Naive B cell (primary cell): ENCODE measurements at regions not wholly inside any gene's neighbourhood (a gene's known extent, or its start where the extent isn't known, plus 50 kb on each side); places are given as distances from the start of the nearest gene placed in this dataset.

Experiments
- ATAC-seq, 2 donors: fragments of 150-1000 bp; cut with Tn5 transposase; 2 replicates each; pipeline ENCODE4 v1.10.0; 2021; ENCODE audit warnings: low read depth in 2 of 2, mild to moderate bottlenecking in 2 of 2, moderate library complexity in 2 of 2
- DNase-seq: peaks from one replicate; pipeline ENCODE4 v3.0.0; 2022
- H3K27ac Mint-ChIP-seq, 6 donors: one replicate each; pipeline ENCODE4 v1.8.0; 2020 to 2022; ENCODE audit warnings: mild to moderate bottlenecking in 6 of 6, mixed read lengths in 6 of 6, moderate library complexity in 5 of 6, inconsistent platforms in 2 of 6
- H3K27me3 Mint-ChIP-seq, 3 donors: one replicate each; pipeline ENCODE4 v1.8.0; 2021 to 2022; ENCODE audit warnings: mixed read lengths in 3 of 3, mild to moderate bottlenecking in 1 of 3
- H3K36me3 Mint-ChIP-seq, 2 donors: one replicate each; pipeline ENCODE4 v1.8.0; 2020 to 2022; ENCODE audit warnings: mixed read lengths in 2 of 2, inconsistent platforms in 1 of 2, mild to moderate bottlenecking in 1 of 2
- H3K4me1 Mint-ChIP-seq, 3 donors: one replicate each; pipeline ENCODE4 v1.8.0; 2020 to 2022; ENCODE audit warnings: mixed read lengths in 3 of 3, inconsistent platforms in 1 of 3, mild to moderate bottlenecking in 1 of 3, moderate library complexity in 1 of 3
- H3K4me3 Mint-ChIP-seq, 8 donors: one replicate each; pipeline ENCODE4 v1.8.0; 2020 to 2022; ENCODE audit warnings: mild to moderate bottlenecking in 8 of 8, mixed read lengths in 8 of 8, moderate library complexity in 8 of 8, inconsistent platforms in 2 of 8
- H3K9me3 Mint-ChIP-seq, 7 donors: one replicate each; pipeline ENCODE4 v1.8.0; 2020 to 2022; ENCODE audit warnings: mixed read lengths in 7 of 7, mild to moderate bottlenecking in 5 of 7, inconsistent platforms in 2 of 7, moderate library complexity in 1 of 7

GRCh38 chr12:63090716-63091115 is 60.3 kb downstream of the AVPR1A start:
- Mint-ChIP-seq H3K4me3 (no peak overlapping the region), H3K9me3 (peaks cover 0 to 5% (median 0%) of the 10 kb centered on the region in 7 donors), H3K27me3 (peaks cover 5 to 13% (median 8%) of the 10 kb centered on the region in 3 donors), H3K36me3 (no peaks in the 10 kb centered on the region), H3K4me1 (no peaks in the 10 kb centered on the region), H3K27ac (no peak overlapping the region)
- DNase-seq (no peak), ATAC-seq (no peak)

- no peaks in the 10 kb centered on the region for H3K4me1 Mint-ChIP-seq
- peaks cover 0 to 5% (median 0%) of the 10 kb centered on the region in 7 donors for H3K9me3 Mint-ChIP-seq
- peaks cover 0 to 10% (median 8%) of the 10 kb centered on the region in 3 donors for H3K27me3 Mint-ChIP-seq
- ATAC-seq, result no peak
- no peak overlapping the region for H3K4me3 Mint-ChIP-seq
- no peak for DNase-seq
- H3K27ac Mint-ChIP-seq, result no peak overlapping the region
- no peaks in the 10 kb centered on the region for H3K36me3 Mint-ChIP-seq
Measured at GRCh38 chr12:63086149-63086915, 64.7 kb downstream of the AVPR1A start.

DNA sequence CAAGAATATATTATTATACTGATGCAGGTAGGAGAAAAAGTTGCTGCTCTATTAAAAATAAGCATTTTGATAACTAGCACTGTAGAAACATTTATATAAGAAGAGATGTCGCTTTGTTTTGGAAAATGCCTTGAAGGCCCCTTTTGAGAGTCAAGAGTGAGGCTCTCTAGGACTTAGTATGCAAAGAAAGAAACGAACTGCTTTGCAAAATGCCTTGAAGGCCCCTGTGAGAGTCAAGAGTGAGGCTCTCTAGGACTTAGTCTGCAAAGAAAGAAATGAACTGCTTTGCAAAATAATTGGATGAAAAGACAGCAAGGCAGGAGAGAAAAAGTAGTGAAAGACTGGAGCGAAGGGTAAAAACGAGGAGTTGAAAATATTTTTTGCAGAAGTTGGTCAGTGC is 65.9 kb downstream of the AVPR1A start:
- no peaks in the 10 kb centered on the region for H3K36me3 Mint-ChIP-seq
- H3K27me3 Mint-ChIP-seq, result peaks cover 0 to under 1% (median 0%) of the 10 kb centered on the region in 3 donors
- H3K4me3 Mint-ChIP-seq, result no peak overlapping the region
- no peaks in the 10 kb centered on the region for H3K4me1 Mint-ChIP-seq
- peak overlapping the region in 1 of 6 donors; percentile 85 for H3K27ac Mint-ChIP-seq
- peaks cover 0 to 2% (median 0%) of the 10 kb centered on the region in 7 donors for H3K9me3 Mint-ChIP-seq
- ATAC-seq (no peak), DNase-seq (no peak)

- Mint-ChIP-seq H3K9me3 (peaks cover 0 to 2% (median 0%) of the 10 kb centered on the region in 7 donors), H3K4me3 (no peak overlapping the region), H3K4me1 (no peaks in the 10 kb centered on the region), H3K36me3 (no peaks in the 10 kb centered on the region), H3K27ac (no peak overlapping the region), H3K27me3 (no peaks in the 10 kb centered on the region)
- ATAC-seq, result no peak
- DNase-seq, result no peak
Measured at GRCh38 chr12:63084501-63084900, 66.5 kb downstream of the AVPR1A start.

DNA sequence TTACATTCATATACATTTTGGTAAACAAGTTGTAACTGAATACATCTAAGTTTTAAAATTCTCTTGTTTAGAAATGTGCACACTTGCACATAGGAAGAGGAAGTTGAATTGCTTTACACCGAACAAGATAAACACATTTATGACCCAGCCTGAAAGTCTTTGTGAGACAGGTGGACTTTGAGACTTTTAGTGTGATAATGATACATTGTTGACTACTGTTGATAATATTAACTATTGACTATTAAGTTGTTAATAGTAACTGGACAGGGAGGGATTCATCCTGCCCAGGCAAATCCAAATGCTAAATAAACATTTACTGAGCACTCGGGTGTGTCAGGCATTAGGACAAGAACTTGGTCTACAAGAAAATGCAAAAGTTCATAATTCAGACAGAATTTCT is 68.0 kb downstream of the AVPR1A start:
- H3K4me1 Mint-ChIP-seq, result no peaks in the 10 kb centered on the region
- H3K27ac Mint-ChIP-seq, result no peak overlapping the region
- ATAC-seq, result no peak
- DNase-seq, result no peak
- peaks cover 0 to 2% (median 0%) of the 10 kb centered on the region in 7 donors for H3K9me3 Mint-ChIP-seq
- H3K36me3 Mint-ChIP-seq, result no peaks in the 10 kb centered on the region
- no peak overlapping the region for H3K4me3 Mint-ChIP-seq
- H3K27me3 Mint-ChIP-seq, result no peaks in the 10 kb centered on the region

- ATAC-seq (no peak), DNase-seq (no peak)
- no peak overlapping the region for H3K27ac Mint-ChIP-seq
- H3K9me3 Mint-ChIP-seq, result no peaks in the 10 kb centered on the region
- no peaks in the 10 kb centered on the region for H3K4me1 Mint-ChIP-seq
- H3K27me3 Mint-ChIP-seq, result no peaks in the 10 kb centered on the region
- H3K4me3 Mint-ChIP-seq, result no peak overlapping the region
- no peaks in the 10 kb centered on the region for H3K36me3 Mint-ChIP-seq
Measured at GRCh38 chr12:63079791-63080502, 71.1 kb downstream of the AVPR1A start.

DNA sequence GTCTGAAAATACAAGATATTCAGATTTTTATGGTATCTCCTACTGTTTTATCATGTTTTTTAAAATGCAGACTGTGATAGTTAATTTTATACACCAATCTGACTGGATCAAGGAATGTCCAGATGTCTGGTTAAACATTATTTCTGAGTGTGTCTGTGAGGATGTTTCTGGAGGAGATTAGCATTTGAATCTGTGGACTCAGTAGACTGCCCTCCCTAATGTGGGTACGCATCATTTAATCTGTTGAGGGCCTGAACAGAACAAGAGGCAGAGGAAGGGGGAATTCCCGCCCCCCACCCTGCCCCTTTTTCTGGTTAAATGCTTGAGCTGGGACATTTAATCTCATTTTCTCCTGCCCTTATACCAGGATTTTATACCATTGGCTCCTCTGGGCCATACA is 72.1 kb downstream of the AVPR1A start:
- H3K4me1 Mint-ChIP-seq, result no peaks in the 10 kb centered on the region
- no peak overlapping the region for H3K4me3 Mint-ChIP-seq
- no peak overlapping the region for H3K27ac Mint-ChIP-seq
- H3K36me3 Mint-ChIP-seq, result no peaks in the 10 kb centered on the region
- no peaks in the 10 kb centered on the region for H3K27me3 Mint-ChIP-seq
- no peaks in the 10 kb centered on the region for H3K9me3 Mint-ChIP-seq
- ATAC-seq (no peak), DNase-seq (no peak)

DNA sequence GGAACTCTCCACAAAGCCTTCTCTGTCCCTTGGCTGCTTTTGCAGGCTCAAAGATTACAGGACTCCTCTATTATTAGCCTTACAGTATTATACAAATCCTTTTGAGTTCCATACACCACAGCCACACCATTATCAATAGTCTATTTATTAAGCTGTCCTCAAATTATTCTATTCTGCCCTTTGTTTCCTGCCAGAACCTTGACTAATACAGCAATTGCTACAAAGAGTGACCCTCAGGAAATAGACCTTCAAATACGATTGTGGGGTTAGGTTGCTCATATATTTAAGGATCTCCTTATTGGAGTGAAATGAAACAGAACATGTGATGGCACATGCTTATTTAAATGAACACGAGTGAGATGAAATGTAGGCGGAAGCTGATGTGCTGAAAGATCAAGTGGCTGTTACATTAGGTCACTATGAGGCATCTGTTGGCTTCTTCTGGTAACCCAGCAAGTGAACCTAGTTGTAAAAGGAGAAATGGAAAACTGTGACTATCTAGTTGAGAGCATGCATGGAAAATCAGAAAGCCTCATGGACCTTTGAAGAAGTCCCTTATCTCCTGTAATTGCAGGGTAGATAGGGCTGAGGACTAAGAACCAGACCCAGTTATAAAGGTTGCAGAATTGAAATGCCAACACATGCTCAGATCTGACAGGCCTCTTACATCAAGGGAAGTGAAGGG is 75.5 kb downstream of the AVPR1A start:
- Mint-ChIP-seq H3K4me1 (no peaks in the 10 kb centered on the region), H3K36me3 (no peaks in the 10 kb centered on the region), H3K27ac (no peak overlapping the region), H3K4me3 (no peak overlapping the region), H3K27me3 (no peaks in the 10 kb centered on the region), H3K9me3 (no peaks in the 10 kb centered on the region)
- no peak for ATAC-seq
- no peak for DNase-seq

- Mint-ChIP-seq H3K4me3 (no peak overlapping the region), H3K4me1 (no peaks in the 10 kb centered on the region), H3K27ac (no peak overlapping the region), H3K9me3 (no peaks in the 10 kb centered on the region), H3K36me3 (no peaks in the 10 kb centered on the region), H3K27me3 (no peaks in the 10 kb centered on the region)
- DNase-seq, result no peak
- ATAC-seq, result no peak
Measured at GRCh38 chr12:63070709-63071108, 80.3 kb downstream of the AVPR1A start.

DNA sequence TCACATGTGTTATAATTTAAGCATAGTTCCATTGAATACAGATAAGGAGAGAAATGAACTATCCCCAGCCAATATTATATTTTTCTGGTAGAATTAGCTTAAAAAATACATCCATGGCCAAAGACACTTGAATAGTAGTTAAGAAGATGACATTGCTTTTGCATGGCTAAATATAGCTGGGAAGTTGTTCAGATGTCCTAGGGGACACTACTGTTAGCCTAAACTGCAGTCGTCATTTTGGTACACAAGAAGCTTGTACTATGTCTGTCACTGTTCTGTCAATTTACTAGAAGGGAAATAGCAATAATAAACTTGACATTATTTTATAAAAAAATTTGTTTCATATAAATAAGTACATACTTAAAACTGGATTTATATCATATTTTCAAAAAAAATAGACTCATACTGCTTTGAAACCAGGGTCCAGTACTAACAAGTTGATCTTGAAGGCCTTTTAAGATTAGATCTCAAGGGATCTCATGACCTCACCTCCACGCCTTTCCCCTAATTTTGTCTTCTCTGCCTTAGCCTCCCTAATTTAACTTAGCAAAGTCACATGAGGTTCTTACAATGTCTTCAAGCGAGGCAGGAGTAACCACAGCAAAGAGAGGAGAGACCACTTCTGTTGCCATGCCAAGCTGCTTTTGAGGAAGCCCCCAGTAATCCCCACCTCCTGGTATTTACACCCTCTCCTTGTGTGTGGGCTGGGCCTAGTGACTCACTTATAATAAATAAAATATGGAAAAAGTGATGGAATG is 81.0 kb downstream of the AVPR1A start:
- Mint-ChIP-seq H3K4me1 (no peaks in the 10 kb centered on the region), H3K36me3 (no peaks in the 10 kb centered on the region), H3K4me3 (no peak overlapping the region), H3K27ac (no peak overlapping the region), H3K9me3 (no peaks in the 10 kb centered on the region), H3K27me3 (no peaks in the 10 kb centered on the region)
- ATAC-seq, result no peak
- no peak for DNase-seq

DNA sequence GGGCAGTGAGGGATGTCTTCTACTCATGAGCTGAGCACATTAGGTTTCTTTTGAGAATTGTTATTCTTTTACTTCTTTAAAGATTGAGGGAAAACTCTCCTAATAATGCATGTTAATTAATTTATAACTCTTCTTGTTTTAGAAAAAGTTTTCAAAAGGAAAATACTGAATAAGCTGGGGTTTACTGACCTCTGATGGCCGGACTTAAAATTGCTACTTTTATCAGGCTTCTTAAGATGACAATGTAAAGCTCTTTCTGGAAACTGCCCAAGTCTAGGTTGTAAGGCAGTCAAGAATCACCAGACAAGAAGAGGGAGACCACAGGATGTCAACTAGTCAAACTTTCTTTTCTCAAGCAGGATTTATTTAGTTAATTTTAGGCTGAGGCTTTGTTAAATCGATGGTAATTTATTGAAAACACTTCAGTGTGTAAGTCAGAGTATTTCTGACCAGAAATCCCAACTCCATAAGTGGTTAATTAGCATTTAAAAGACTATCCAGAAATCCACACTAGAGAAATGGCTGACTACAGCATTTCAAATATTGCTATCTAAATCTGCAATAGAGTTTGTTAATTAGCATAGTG is 82.1 kb downstream of the AVPR1A start:
- no peaks in the 10 kb centered on the region for H3K27me3 Mint-ChIP-seq
- no peaks in the 10 kb centered on the region for H3K36me3 Mint-ChIP-seq
- no peak overlapping the region for H3K4me3 Mint-ChIP-seq
- H3K9me3 Mint-ChIP-seq, result no peaks in the 10 kb centered on the region
- DNase-seq (no peak), ATAC-seq (no peak)
- no peak overlapping the region for H3K27ac Mint-ChIP-seq
- H3K4me1 Mint-ChIP-seq, result no peaks in the 10 kb centered on the region

DNA sequence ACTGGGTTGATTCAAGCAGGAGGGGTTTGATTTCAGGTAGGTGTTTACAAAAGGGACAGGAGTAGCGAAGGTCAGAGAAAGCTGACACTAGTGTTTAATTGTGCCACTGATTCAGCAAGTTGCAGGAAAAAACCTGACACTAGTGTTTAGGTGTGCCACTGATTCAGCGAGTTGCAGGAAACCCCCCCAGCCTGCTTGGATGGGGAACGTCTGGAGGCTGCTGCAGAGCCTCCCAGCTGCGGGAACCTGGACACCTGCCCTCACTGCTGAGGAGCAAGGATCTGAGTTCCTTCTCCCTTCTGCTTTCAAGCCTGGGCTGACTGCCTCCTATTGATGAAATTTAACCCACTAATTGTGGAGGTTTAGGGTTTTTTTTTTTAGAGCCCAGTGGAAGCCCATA is 84.2 kb downstream of the AVPR1A start:
- no peak for ATAC-seq
- H3K36me3 Mint-ChIP-seq, result no peaks in the 10 kb centered on the region

DNA sequence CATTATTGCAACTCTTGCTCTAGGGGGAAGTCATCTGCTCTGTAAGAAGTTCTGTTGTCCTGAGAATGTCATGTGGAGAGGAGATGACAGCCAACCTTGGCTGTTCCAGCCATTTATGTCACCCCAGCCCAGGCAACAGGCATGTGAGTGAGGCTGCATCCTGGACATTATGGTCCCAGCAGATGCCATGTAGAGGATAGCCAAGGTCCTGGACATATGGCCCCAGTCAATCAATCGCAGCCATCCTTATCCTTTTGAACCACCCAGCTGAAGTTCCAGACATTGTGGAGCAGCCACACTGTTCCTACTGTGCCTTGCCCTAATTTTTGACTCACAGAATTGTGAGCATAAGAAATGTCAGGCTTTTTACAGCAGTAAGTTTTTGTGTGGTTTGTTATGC is 84.9 kb downstream of the AVPR1A start:
- Mint-ChIP-seq H3K4me1 (no peaks in the 10 kb centered on the region), H3K9me3 (no peaks in the 10 kb centered on the region), H3K36me3 (no peaks in the 10 kb centered on the region), H3K27ac (no peak overlapping the region), H3K27me3 (no peaks in the 10 kb centered on the region), H3K4me3 (no peak overlapping the region)
- DNase-seq, result no peak
- ATAC-seq, result no peak

More for the DNA sequence above, 84.2 kb downstream of the AVPR1A start:
- Mint-ChIP-seq H3K9me3 (no peaks in the 10 kb centered on the region), H3K4me3 (no peak overlapping the region), H3K27ac (peak overlapping the region in 1 of 6 donors; percentile 68), H3K4me1 (no peaks in the 10 kb centered on the region), H3K27me3 (no peaks in the 10 kb centered on the region)
- DNase-seq, result no peak
